Endothelial cell of umbilical vein (primary cell): ENCODE measurements at regions not wholly inside any gene's neighbourhood (a gene's known extent, or its start where the extent isn't known, plus 50 kb on each side); places are given as distances from the start of the nearest gene placed in this dataset.

ENCODE experiments used
- BruUV-seq: library from RNA; stranded (reverse); fragments of 400-500 nt; replicated peaks from 2 replicates; lab custom pipeline; 2021; lab: Mats Ljungman, UMichigan
- CTCF ChIA-PET: fragments of 300-600, 350-600 bp; sonication (Branson Sonifier 250); formaldehyde crosslinking; loops from one replicate; lab custom pipeline; 2021; ENCODE audit warnings: antibody characterized with exemption, inconsistent platforms; lab: Charles Lee
- POLR2A ChIA-PET: fragments of 300-600, 350-600 bp; sonication (Branson Sonifier 250); formaldehyde crosslinking; loops from one replicate; lab custom pipeline; 2021; ENCODE audit warnings: antibody characterized with exemption, inconsistent platforms; lab: Charles Lee
- DNase-seq: peaks from one replicate; pipeline ENCODE4 v3.0.0-alpha.2; 2011; ENCODE audit warnings: low read depth, low spot score
- FAIRE-seq: peaks from 2 replicates; lab custom pipeline; 2011; peaks lifted over from hg19 to GRCh38; lab: Jason Lieb, UNC
- H2AFZ ChIP-seq: 2 replicates; pipeline ENCODE4 v1.6.0; 2012; ENCODE audit warnings: low read depth, low read length, control low read depth, inconsistent platforms
- H3K27ac ChIP-seq: 2 replicates; pipeline ENCODE4 v1.5.1; 2011; ENCODE audit warnings: low read depth, mild to moderate bottlenecking, control low read depth, low read length, moderate library complexity; ENCODE audit not compliant: insufficient read depth
- H3K27me3 ChIP-seq, 2 experiments: 2 replicates each; pipeline versions ENCODE4 v1.6.0 to v1.6.1; 2011; ENCODE audit warnings: low read length in 2 of 2, mixed read lengths in 1 of 2; ENCODE audit not compliant: control insufficient read depth in 2 of 2, insufficient read depth in 2 of 2
- H3K36me3 ChIP-seq, 2 experiments: 2 replicates in 1 of 2; 3 replicates in 1 of 2; pipeline ENCODE4 v1.5.1; 2011; ENCODE audit warnings: low read length in 2 of 2, mild to moderate bottlenecking in 1 of 2, moderate library complexity in 1 of 2; ENCODE audit not compliant: control insufficient read depth in 2 of 2, insufficient read depth in 2 of 2; ENCODE audit errors: extremely low read depth in 1 of 2
- H3K4me1 ChIP-seq: 3 replicates; pipeline ENCODE4 v1.5.1; 2011; ENCODE audit warnings: mild to moderate bottlenecking, low read length; ENCODE audit not compliant: control insufficient read depth, insufficient read depth; ENCODE audit errors: extremely low read depth
- H3K4me2 ChIP-seq: 2 replicates; pipeline ENCODE4 v1.6.1; 2011; ENCODE audit warnings: low read length, control low read depth, mixed read lengths; ENCODE audit not compliant: insufficient read depth
- H3K4me3 ChIP-seq, 3 experiments: fragments of 200-600 bp in 1 of 3; sonication (generic), shearing (Covaris generic) in 1 of 3; replicated peaks in 1 of 3; 2 replicates each; pipeline ENCODE4 v1.5.1; 2011 to 2016; ENCODE audit warnings: control low read depth in 3 of 3, low read length in 3 of 3, mild to moderate bottlenecking in 2 of 3, inconsistent platforms in 1 of 3, low read depth in 1 of 3, moderate library complexity in 1 of 3; ENCODE audit not compliant: insufficient read depth in 1 of 3
- H3K79me2 ChIP-seq: 2 replicates; pipeline ENCODE4 v1.6.0; 2012; ENCODE audit warnings: low read length, inconsistent platforms; ENCODE audit not compliant: control insufficient read depth, insufficient read depth
- H3K9ac ChIP-seq: replicated peaks from 2 replicates; pipeline ENCODE3; 2011; ENCODE audit warnings: low read length, control low read depth; ENCODE audit not compliant: insufficient read depth; ENCODE audit errors: extremely low read depth
- H3K9me1 ChIP-seq: replicated peaks from 3 replicates; pipeline ENCODE4 v1.6.0; 2011; ENCODE audit warnings: mild to moderate bottlenecking, low read length; ENCODE audit not compliant: control insufficient read depth, insufficient read depth; ENCODE audit errors: extremely low read depth
- H3K9me3 ChIP-seq: replicated peaks from 2 replicates; pipeline ENCODE4 v1.5.1; 2012; ENCODE audit warnings: low read length, inconsistent platforms; ENCODE audit not compliant: control insufficient read depth, insufficient read depth
- H4K20me1 ChIP-seq: replicated peaks from 2 replicates; pipeline ENCODE3; 2011; ENCODE audit warnings: mild to moderate bottlenecking, low read length; ENCODE audit not compliant: control insufficient read depth, insufficient read depth; ENCODE audit errors: extremely low read depth
- CTCF ChIP-seq, 2 donors: IDR thresholded peaks; 1 replicate in 1 of 2; 2 replicates in 1 of 2; pipeline ENCODE4 v1.5.1; 2011; ENCODE audit warnings: low read length in 2 of 2, mild to moderate bottlenecking in 2 of 2, moderate library complexity in 2 of 2, control low read depth in 1 of 2, inconsistent platforms in 1 of 2, low read depth in 1 of 2; ENCODE audit not compliant: insufficient read depth in 1 of 2; ENCODE audit errors: extremely low read depth in 1 of 2
- EZH2 ChIP-seq: IDR thresholded peaks from 2 replicates; pipeline ENCODE4 v1.6.1; 2012; ENCODE audit warnings: borderline replicate concordance, low read depth, mild to moderate bottlenecking, moderate library complexity, low read length, inconsistent platforms; ENCODE audit not compliant: severe bottlenecking
- FOS ChIP-seq: IDR thresholded peaks from 2 replicates; pipeline ENCODE4 v1.6.1; 2011; ENCODE audit warnings: mild to moderate bottlenecking, low read length, moderate library complexity, borderline replicate concordance; ENCODE audit not compliant: insufficient read depth
- GATA2 ChIP-seq: IDR thresholded peaks from 2 replicates; pipeline ENCODE4 v1.7.0; 2011; ENCODE audit warnings: low read depth, mild to moderate bottlenecking, moderate library complexity, mixed read lengths, low read length; ENCODE audit not compliant: insufficient read length, insufficient read depth
- JUN ChIP-seq: IDR thresholded peaks from 2 replicates; pipeline ENCODE4 v1.6.1; 2011; ENCODE audit warnings: borderline replicate concordance, low read depth; ENCODE audit not compliant: insufficient read length, insufficient read depth
- MAX ChIP-seq: IDR thresholded peaks from 2 replicates; pipeline ENCODE4 v1.6.1; 2011; ENCODE audit not compliant: insufficient read depth, insufficient read length
- MYC ChIP-seq: IDR thresholded peaks from one replicate; pipeline ENCODE4 v1.6.1; 2011; ENCODE audit warnings: mild to moderate bottlenecking, low read depth, low read length
- POLR2A ChIP-seq: IDR thresholded peaks from 2 replicates; pipeline ENCODE4 v1.6.1; 2012; ENCODE audit warnings: low read depth, mild to moderate bottlenecking, control low read depth, low read length
- POLR2AphosphoS5 ChIP-seq: IDR thresholded peaks from 2 replicates; pipeline ENCODE4 v1.6.1; 2012; ENCODE audit warnings: low read depth, mild to moderate bottlenecking, control low read depth, low read length, moderate library complexity; ENCODE audit not compliant: insufficient read depth
- dilution Hi-C: fragments of 300-500 bp; cut with MboI; formaldehyde crosslinking; loops from one replicate; pipeline ENCODE4 v1.15.0; 2019; ENCODE audit warnings: low sequenced_read_pairs; ENCODE audit not compliant: extremely low pct_ligation_motif_present
- intact Hi-C: fragments of 100-400 bp; cut with micrococcal nuclease; formaldehyde crosslinking; loops from one replicate; pipeline ENCODE4 v1.10.0; 2022

GRCh38 chr1:213852107-213852506 lies 135.7 kb upstream of the PROX1 start:
- Histone ChIP-seq H3K79me2 (no peaks in the 10 kb centered on the region), H4K20me1 (no peaks in the 10 kb centered on the region), H3K27ac (no peak overlapping the region), H3K9me1 (no peaks in the 10 kb centered on the region), H3K4me3 (no peak overlapping the region), H3K4me2 (no peak overlapping the region), H3K9ac (no peak overlapping the region), H2AFZ (no peak overlapping the region), H3K36me3 (no peaks in the 10 kb centered on the region), H3K4me1 (no peaks in the 10 kb centered on the region), H3K9me3 (no peaks in the 10 kb centered on the region), H3K27me3 (peaks cover 0 to 2% of the 10 kb centered on the region in 2 experiments)
- FAIRE-seq (no peak), DNase-seq (no peak)
- ChIA-PET POLR2A (no interaction called here), CTCF (no interaction called here)
- dilution Hi-C loops = no loop called here
- no TSS peak for BruUV-seq
- intact Hi-C loops = no loop called here
- TF ChIP-seq POLR2AphosphoS5 (no peak), EZH2 (no peak), JUN (no peak), CTCF (IDR thresholded peaks at IDR 0.05; ENCODE audit: extremely low read depth in 1 of 2, insufficient read depth in 1 of 2, low read depth in 1 of 2, low read length in 2 of 2) (no peak), GATA2 (no peak), POLR2A (no peak), FOS (no peak), MAX (no peak), MYC (no peak)
